ENCODE measurements at regions not wholly inside any gene's neighbourhood (a gene's known extent, or its start where the extent isn't known, plus 50 kb on each side); places are given as distances from the start of the nearest gene placed in this dataset.

DNA sequence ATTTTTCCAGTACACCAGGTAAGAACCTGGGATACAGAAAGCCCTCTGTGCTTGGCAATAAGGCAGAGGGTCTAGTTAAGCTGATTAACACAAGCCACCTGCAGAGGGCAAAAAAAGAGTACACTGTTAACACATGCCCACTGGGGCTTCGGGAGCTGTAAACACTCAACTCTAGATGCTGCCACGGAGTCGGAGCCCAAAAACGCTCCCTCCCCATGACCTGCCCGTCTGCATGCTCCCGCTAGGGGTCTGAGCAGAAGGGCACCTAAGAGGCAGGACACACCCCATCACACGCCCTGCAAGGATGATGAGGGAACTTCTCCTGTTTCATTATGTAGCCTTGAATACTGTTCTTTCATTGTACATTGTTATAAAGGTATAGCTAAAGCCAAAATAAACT is 715.6 kb upstream of the AADAT start:
- dilution Hi-C loops (cut with MboI; ENCODE audit: extremely low pct_ligation_motif_present, low sequenced_read_pairs) = no loop called here
- no peak for DNase-seq (ENCODE audit: low read depth, low spot score)
- TF ChIP-seq EZH2 (IDR thresholded peaks at IDR 0.05; ENCODE audit: low read length) = no peak
- Histone ChIP-seq H3K27me3 (ENCODE audit: control insufficient read depth, extremely low read depth, insufficient read depth, low read length) (no peaks in the 10 kb centered on the region), H3K4me3 (ENCODE audit: control insufficient read depth in 2 of 3, extremely low read depth in 1 of 3, insufficient read depth in 2 of 3, low read depth in 1 of 3, low read length in 3 of 3) (no peak overlapping the region), H3K79me2 (ENCODE audit: control insufficient read depth, insufficient read depth, low read length) (no peaks in the 10 kb centered on the region), H3K36me3 (ENCODE audit: control insufficient read depth in 2 of 2, extremely low read depth in 1 of 2, insufficient read depth in 2 of 2, low read length in 2 of 2) (no peaks in the 10 kb centered on the region), H3K9me3 (ENCODE audit: control insufficient read depth, low read depth, low read length) (no peaks in the 10 kb centered on the region), H4K20me1 (ENCODE audit: control insufficient read depth, extremely low read depth, insufficient read depth, low read length) (no peaks in the 10 kb centered on the region), H3K27ac (ENCODE audit: control insufficient read depth, insufficient read depth, low read length) (no peak overlapping the region), H3K4me2 (ENCODE audit: control insufficient read depth, extremely low read depth, insufficient read depth, low read depth, low read length) (no peak overlapping the region), H3K9ac (ENCODE audit: control insufficient read depth, extremely low read depth, insufficient read depth, low read length) (no peak overlapping the region), H3K9me1 (ENCODE audit: control insufficient read depth, extremely low read depth, insufficient read depth, low read length) (no peaks in the 10 kb centered on the region), H3K4me1 (ENCODE audit: control insufficient read depth, extremely low read depth, insufficient read depth, low read length) (no peaks in the 10 kb centered on the region), H2AFZ (ENCODE audit: control insufficient read depth, low read length) (no peak overlapping the region)
- FAIRE-seq = no peak

GRCh38 chr4:170804930-170805329 is 715.2 kb upstream of the AADAT start:
- no peaks in the 10 kb centered on the region for H3K36me3 ChIP-seq (ENCODE audit: control insufficient read depth in 2 of 2, extremely low read depth in 1 of 2, insufficient read depth in 2 of 2, low read length in 2 of 2)
- H4K20me1 ChIP-seq (ENCODE audit: control insufficient read depth, extremely low read depth, insufficient read depth, low read length) = no peaks in the 10 kb centered on the region
- TF ChIP-seq, protein P1, sequence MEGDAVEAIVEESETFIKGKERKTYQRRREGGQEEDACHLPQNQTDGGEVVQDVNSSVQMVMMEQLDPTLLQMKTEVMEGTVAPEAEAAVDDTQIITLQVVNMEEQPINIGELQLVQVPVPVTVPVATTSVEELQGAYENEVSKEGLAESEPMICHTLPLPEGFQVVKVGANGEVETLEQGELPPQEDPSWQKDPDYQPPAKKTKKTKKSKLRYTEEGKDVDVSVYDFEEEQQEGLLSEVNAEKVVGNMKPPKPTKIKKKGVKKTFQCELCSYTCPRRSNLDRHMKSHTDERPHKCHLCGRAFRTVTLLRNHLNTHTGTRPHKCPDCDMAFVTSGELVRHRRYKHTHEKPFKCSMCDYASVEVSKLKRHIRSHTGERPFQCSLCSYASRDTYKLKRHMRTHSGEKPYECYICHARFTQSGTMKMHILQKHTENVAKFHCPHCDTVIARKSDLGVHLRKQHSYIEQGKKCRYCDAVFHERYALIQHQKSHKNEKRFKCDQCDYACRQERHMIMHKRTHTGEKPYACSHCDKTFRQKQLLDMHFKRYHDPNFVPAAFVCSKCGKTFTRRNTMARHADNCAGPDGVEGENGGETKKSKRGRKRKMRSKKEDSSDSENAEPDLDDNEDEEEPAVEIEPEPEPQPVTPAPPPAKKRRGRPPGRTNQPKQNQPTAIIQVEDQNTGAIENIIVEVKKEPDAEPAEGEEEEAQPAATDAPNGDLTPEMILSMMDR (optimal IDR thresholded peaks at IDR 0.05 in 1 of 3, IDR thresholded peaks at IDR 0.05 in 1 of 3, conservative IDR thresholded peaks at IDR 0.05 in 1 of 3; ENCODE audit: extremely low read depth in 1 of 3, insufficient read depth in 2 of 3, low read length in 3 of 3) = no peak
- no peak for TF ChIP-seq EZH2 (IDR thresholded peaks at IDR 0.05; ENCODE audit: low read length)
- H3K4me2 ChIP-seq (ENCODE audit: control insufficient read depth, extremely low read depth, insufficient read depth, low read depth, low read length) = no peak overlapping the region
- no peaks in the 10 kb centered on the region for H3K27me3 ChIP-seq (ENCODE audit: control insufficient read depth, extremely low read depth, insufficient read depth, low read length)
- no peaks in the 10 kb centered on the region for H3K9me3 ChIP-seq (ENCODE audit: control insufficient read depth, low read depth, low read length)
- dilution Hi-C loops (cut with MboI; ENCODE audit: extremely low pct_ligation_motif_present, low sequenced_read_pairs) = no loop called here
- H3K4me1 ChIP-seq (ENCODE audit: control insufficient read depth, extremely low read depth, insufficient read depth, low read length) = no peaks in the 10 kb centered on the region
- no peak overlapping the region for H3K9ac ChIP-seq (ENCODE audit: control insufficient read depth, extremely low read depth, insufficient read depth, low read length)
- no peak overlapping the region for H2AFZ ChIP-seq (ENCODE audit: control insufficient read depth, low read length)
- no peak for DNase-seq (ENCODE audit: low read depth, low spot score)
- no peaks in the 10 kb centered on the region for H3K9me1 ChIP-seq (ENCODE audit: control insufficient read depth, extremely low read depth, insufficient read depth, low read length)
- no peaks in the 10 kb centered on the region for H3K79me2 ChIP-seq (ENCODE audit: control insufficient read depth, insufficient read depth, low read length)
- H3K27ac ChIP-seq (ENCODE audit: control insufficient read depth, insufficient read depth, low read length) = no peak overlapping the region
- no peak overlapping the region for H3K4me3 ChIP-seq (ENCODE audit: control insufficient read depth in 2 of 3, extremely low read depth in 1 of 3, insufficient read depth in 2 of 3, low read depth in 1 of 3, low read length in 3 of 3)
- no peak for FAIRE-seq

- no peak overlapping the region for H2AFZ ChIP-seq (ENCODE audit: control insufficient read depth, low read length)
- FAIRE-seq (no peak), DNase-seq (ENCODE audit: low read depth, low spot score) (no peak)
- no peak overlapping the region for H3K27ac ChIP-seq (ENCODE audit: control insufficient read depth, insufficient read depth, low read length)
- no peaks in the 10 kb centered on the region for H4K20me1 ChIP-seq (ENCODE audit: control insufficient read depth, extremely low read depth, insufficient read depth, low read length)
- H3K79me2 ChIP-seq (ENCODE audit: control insufficient read depth, insufficient read depth, low read length) = no peaks in the 10 kb centered on the region
- no peak overlapping the region for H3K4me2 ChIP-seq (ENCODE audit: control insufficient read depth, extremely low read depth, insufficient read depth, low read depth, low read length)
- dilution Hi-C loops (cut with MboI; ENCODE audit: extremely low pct_ligation_motif_present, low sequenced_read_pairs) = no loop called here
- no peak overlapping the region for H3K9ac ChIP-seq (ENCODE audit: control insufficient read depth, extremely low read depth, insufficient read depth, low read length)
- TF ChIP-seq, protein P1 (optimal IDR thresholded peaks at IDR 0.05 in 1 of 3, IDR thresholded peaks at IDR 0.05 in 1 of 3, conservative IDR thresholded peaks at IDR 0.05 in 1 of 3; ENCODE audit: extremely low read depth in 1 of 3, insufficient read depth in 2 of 3, low read length in 3 of 3) = no peak
- no peak for TF ChIP-seq EZH2 (IDR thresholded peaks at IDR 0.05; ENCODE audit: low read length)
- no peaks in the 10 kb centered on the region for H3K36me3 ChIP-seq (ENCODE audit: control insufficient read depth in 2 of 2, extremely low read depth in 1 of 2, insufficient read depth in 2 of 2, low read length in 2 of 2)
- no peaks in the 10 kb centered on the region for H3K4me1 ChIP-seq (ENCODE audit: control insufficient read depth, extremely low read depth, insufficient read depth, low read length)
- no peaks in the 10 kb centered on the region for H3K9me1 ChIP-seq (ENCODE audit: control insufficient read depth, extremely low read depth, insufficient read depth, low read length)
- no peaks in the 10 kb centered on the region for H3K9me3 ChIP-seq (ENCODE audit: control insufficient read depth, low read depth, low read length)
- no peak overlapping the region for H3K4me3 ChIP-seq (ENCODE audit: control insufficient read depth in 2 of 3, extremely low read depth in 1 of 3, insufficient read depth in 2 of 3, low read depth in 1 of 3, low read length in 3 of 3)
- H3K27me3 ChIP-seq (ENCODE audit: control insufficient read depth, extremely low read depth, insufficient read depth, low read length) = no peaks in the 10 kb centered on the region
These were observed 713.7 kb upstream of the AADAT start for GRCh38 chr4:170803492-170803891.
